ENCODE measurements at regions not wholly inside any gene's neighbourhood (a gene's known extent, or its start where the extent isn't known, plus 50 kb on each side); places are given as distances from the start of the nearest gene placed in this dataset.

DNA sequence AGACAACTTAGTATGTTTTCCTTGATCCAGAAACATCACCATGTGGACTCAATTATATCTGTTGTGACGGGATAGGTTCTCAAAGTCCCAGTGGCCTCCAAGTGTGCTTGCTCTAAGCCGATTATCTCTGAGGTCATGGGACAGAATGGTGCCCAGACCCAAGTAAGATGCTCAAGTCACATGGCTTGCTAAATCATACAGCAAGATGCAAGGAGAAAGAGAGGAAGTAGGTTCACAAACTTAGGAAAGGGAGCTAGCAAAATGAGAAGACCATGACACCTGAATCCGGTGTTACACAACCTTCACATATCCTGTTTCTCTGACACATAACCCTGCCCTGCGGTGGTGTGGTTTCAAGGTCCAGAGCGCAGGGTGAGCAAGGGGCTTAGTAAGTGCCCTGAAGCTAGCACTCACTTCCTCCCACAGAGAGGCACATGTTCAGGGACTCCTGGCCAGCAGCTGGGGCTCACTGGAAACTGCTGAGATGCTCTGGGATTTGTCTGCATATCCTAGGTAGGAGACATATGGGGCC lies 590.9 kb upstream of the ANKRD30A start:
- Histone ChIP-seq H3K4me3 (no peak overlapping the region), H3K36me3 (ENCODE audit: low read depth) (no peaks in the 10 kb centered on the region), H3K79me2 (ENCODE audit: low read depth) (no peaks in the 10 kb centered on the region), H3K9me2 (ENCODE audit: insufficient read depth) (no peaks in the 10 kb centered on the region), H3K4me1 (replicated peaks; ENCODE audit: insufficient read depth) (no peaks in the 10 kb centered on the region), H3F3A (ENCODE audit: insufficient read depth, low read depth) (no peaks in the 10 kb centered on the region), H2AFZ (no peak overlapping the region), H3K9me3 (ENCODE audit: insufficient read depth, low read depth) (no peaks in the 10 kb centered on the region), H4K20me1 (ENCODE audit: insufficient read depth) (no peaks in the 10 kb centered on the region), H3K4me2 (no peak overlapping the region), H3K27ac (no peak overlapping the region), H3K27me3 (ENCODE audit: insufficient read depth, low read depth) (no peaks in the 10 kb centered on the region)
- BruUV-seq (replicated peaks) = no TSS peak
- TF ChIP-seq EZH2 (IDR thresholded peaks at IDR 0.05; ENCODE audit: low read depth) = no peak
- TF ChIP-seq, protein P1, sequence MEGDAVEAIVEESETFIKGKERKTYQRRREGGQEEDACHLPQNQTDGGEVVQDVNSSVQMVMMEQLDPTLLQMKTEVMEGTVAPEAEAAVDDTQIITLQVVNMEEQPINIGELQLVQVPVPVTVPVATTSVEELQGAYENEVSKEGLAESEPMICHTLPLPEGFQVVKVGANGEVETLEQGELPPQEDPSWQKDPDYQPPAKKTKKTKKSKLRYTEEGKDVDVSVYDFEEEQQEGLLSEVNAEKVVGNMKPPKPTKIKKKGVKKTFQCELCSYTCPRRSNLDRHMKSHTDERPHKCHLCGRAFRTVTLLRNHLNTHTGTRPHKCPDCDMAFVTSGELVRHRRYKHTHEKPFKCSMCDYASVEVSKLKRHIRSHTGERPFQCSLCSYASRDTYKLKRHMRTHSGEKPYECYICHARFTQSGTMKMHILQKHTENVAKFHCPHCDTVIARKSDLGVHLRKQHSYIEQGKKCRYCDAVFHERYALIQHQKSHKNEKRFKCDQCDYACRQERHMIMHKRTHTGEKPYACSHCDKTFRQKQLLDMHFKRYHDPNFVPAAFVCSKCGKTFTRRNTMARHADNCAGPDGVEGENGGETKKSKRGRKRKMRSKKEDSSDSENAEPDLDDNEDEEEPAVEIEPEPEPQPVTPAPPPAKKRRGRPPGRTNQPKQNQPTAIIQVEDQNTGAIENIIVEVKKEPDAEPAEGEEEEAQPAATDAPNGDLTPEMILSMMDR (conservative IDR thresholded peaks at IDR 0.05) = no peak
- ChIA-PET POLR2A (ENCODE audit: unreplicated experiment) (no interaction called here), CTCF (no interaction called here)
- intact Hi-C loops (cut with micrococcal nuclease; ENCODE audit: unreplicated experiment) = no loop called here
- DNase-seq = peak in 1 of 2 experiments; percentile 49

DNA sequence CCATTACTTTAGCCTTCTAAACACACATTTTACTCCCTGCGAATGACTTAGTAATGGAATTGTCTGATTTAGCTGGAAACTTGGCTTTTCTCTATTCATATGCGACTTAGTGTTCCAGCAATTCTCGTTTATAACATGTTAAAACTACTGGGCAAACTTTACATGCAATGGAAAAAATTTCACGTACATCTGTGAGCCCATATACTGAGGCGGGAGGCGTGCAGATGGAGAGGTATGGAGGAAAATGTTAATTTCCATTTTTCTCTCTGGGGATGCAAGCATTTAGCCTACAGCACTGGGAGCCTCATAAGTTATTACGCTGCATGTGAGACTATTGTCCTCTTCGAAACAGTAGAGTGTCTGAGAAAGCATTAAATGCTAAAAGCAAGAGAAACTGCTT lies 591.5 kb upstream of the ANKRD30A start:
- H3K4me3 ChIP-seq = no peak overlapping the region
- H3K4me1 ChIP-seq (replicated peaks; ENCODE audit: insufficient read depth) = no peaks in the 10 kb centered on the region
- no TSS peak for BruUV-seq (replicated peaks)
- DNase-seq = no peak
- no peak for TF ChIP-seq EZH2 (IDR thresholded peaks at IDR 0.05; ENCODE audit: low read depth)
- TF ChIP-seq, protein P1 (conservative IDR thresholded peaks at IDR 0.05) = no peak
- H3K27ac ChIP-seq = no peak overlapping the region
- H3K36me3 ChIP-seq (ENCODE audit: low read depth) = no peaks in the 10 kb centered on the region
- CTCF ChIA-PET = no interaction called here
- H3K27me3 ChIP-seq (ENCODE audit: insufficient read depth, low read depth) = no peaks in the 10 kb centered on the region
- no peaks in the 10 kb centered on the region for H3K79me2 ChIP-seq (ENCODE audit: low read depth)
- intact Hi-C loops (cut with micrococcal nuclease; ENCODE audit: unreplicated experiment) = no loop called here
- no peak overlapping the region for H2AFZ ChIP-seq
- H3F3A ChIP-seq (ENCODE audit: insufficient read depth, low read depth) = no peaks in the 10 kb centered on the region
- no peaks in the 10 kb centered on the region for H3K9me3 ChIP-seq (ENCODE audit: insufficient read depth, low read depth)
- no peaks in the 10 kb centered on the region for H3K9me2 ChIP-seq (ENCODE audit: insufficient read depth)
- POLR2A ChIA-PET (ENCODE audit: unreplicated experiment) = no interaction called here
- no peaks in the 10 kb centered on the region for H4K20me1 ChIP-seq (ENCODE audit: insufficient read depth)
- H3K4me2 ChIP-seq = no peak overlapping the region

DNA sequence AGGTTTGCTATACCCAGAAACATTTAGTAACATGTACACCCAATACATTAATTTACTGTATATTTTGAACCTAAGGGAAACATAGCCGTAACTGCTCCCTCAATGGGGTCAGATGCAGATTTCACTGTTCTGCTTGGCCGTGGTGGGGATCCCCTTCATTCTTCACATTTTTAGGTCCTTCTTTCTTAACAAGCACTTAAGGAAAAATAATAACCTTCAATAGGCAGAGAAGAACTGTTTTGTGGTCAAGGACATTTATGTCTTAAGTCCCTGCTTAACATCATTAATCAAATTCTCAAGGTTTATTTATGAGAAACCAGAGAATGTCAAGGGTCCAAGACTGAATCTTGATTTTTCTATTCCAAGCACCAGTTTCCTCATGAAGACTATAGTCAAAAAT lies 592.1 kb upstream of the ANKRD30A start:
- intact Hi-C loops (cut with micrococcal nuclease; ENCODE audit: unreplicated experiment) = no loop called here
- POLR2A ChIA-PET (ENCODE audit: unreplicated experiment) = no interaction called here
- no peaks in the 10 kb centered on the region for H3K36me3 ChIP-seq (ENCODE audit: low read depth)
- no peaks in the 10 kb centered on the region for H3K27me3 ChIP-seq (ENCODE audit: insufficient read depth, low read depth)
- no peak overlapping the region for H3K27ac ChIP-seq
- TF ChIP-seq EZH2 (IDR thresholded peaks at IDR 0.05; ENCODE audit: low read depth) = no peak
- TF ChIP-seq, protein P1 (conservative IDR thresholded peaks at IDR 0.05) = no peak
- H3K79me2 ChIP-seq (ENCODE audit: low read depth) = no peaks in the 10 kb centered on the region
- no peak overlapping the region for H3K4me3 ChIP-seq
- H4K20me1 ChIP-seq (ENCODE audit: insufficient read depth) = no peaks in the 10 kb centered on the region
- DNase-seq = no peak
- CTCF ChIA-PET = no interaction called here
- H3K9me2 ChIP-seq (ENCODE audit: insufficient read depth) = no peaks in the 10 kb centered on the region
- no peak overlapping the region for H3K4me2 ChIP-seq
- H3K9me3 ChIP-seq (ENCODE audit: insufficient read depth, low read depth) = no peaks in the 10 kb centered on the region
- no peaks in the 10 kb centered on the region for H3K4me1 ChIP-seq (replicated peaks; ENCODE audit: insufficient read depth)
- H3F3A ChIP-seq (ENCODE audit: insufficient read depth, low read depth) = no peaks in the 10 kb centered on the region
- H2AFZ ChIP-seq = no peak overlapping the region
- BruUV-seq (replicated peaks) = no TSS peak
